Right atrium auricular region (tissue), 2 donors: ENCODE measurements at regions not wholly inside any gene's neighbourhood (a gene's known extent, or its start where the extent isn't known, plus 50 kb on each side); places are given as distances from the start of the nearest gene placed in this dataset.

Source experiments
- DNase-seq: peaks from one replicate; pipeline ENCODE4 v3.0.0-alpha.2; 2019; ENCODE audit warnings: low spot score
- H3K27ac ChIP-seq, 2 donors: fragments of 200-600 bp; sonication (generic); 1 replicate in 1 of 2; 2 replicates in 1 of 2; pipeline ENCODE4 v1.5.1; 2016 to 2019
- H3K27me3 ChIP-seq, 2 donors: fragments of 200-600 bp; sonication (generic); one replicate each; pipeline versions ENCODE4 v1.5.1 to v1.6.0; 2017 to 2019
- H3K36me3 ChIP-seq: fragments of 200-600 bp; sonication (generic); one replicate; pipeline ENCODE4 v1.5.1; 2016
- H3K4me1 ChIP-seq, 2 donors: fragments of 200-600 bp; sonication (generic); one replicate each; pipeline versions ENCODE4 v1.5.1 to v1.6.0; 2017 to 2019
- H3K4me3 ChIP-seq, 2 donors: fragments of 200-600 bp; sonication (generic); 1 replicate in 1 of 2; 2 replicates in 1 of 2; pipeline ENCODE4 v1.5.1; 2017 to 2019; ENCODE audit warnings: mild to moderate bottlenecking in 1 of 2, moderate library complexity in 1 of 2
- H3K9me3 ChIP-seq, 2 donors: fragments of 200-600 bp; sonication (generic); one replicate each; pipeline ENCODE4 v1.5.1; 2019
- TF ChIP-seq, protein P1 (sequence below), 2 donors: fragments of 200-600 bp; sonication (generic); IDR thresholded peaks; one replicate each; pipeline ENCODE4 v1.5.1; 2019; ENCODE audit warnings: antibody characterized with exemption in 2 of 2

DNA sequence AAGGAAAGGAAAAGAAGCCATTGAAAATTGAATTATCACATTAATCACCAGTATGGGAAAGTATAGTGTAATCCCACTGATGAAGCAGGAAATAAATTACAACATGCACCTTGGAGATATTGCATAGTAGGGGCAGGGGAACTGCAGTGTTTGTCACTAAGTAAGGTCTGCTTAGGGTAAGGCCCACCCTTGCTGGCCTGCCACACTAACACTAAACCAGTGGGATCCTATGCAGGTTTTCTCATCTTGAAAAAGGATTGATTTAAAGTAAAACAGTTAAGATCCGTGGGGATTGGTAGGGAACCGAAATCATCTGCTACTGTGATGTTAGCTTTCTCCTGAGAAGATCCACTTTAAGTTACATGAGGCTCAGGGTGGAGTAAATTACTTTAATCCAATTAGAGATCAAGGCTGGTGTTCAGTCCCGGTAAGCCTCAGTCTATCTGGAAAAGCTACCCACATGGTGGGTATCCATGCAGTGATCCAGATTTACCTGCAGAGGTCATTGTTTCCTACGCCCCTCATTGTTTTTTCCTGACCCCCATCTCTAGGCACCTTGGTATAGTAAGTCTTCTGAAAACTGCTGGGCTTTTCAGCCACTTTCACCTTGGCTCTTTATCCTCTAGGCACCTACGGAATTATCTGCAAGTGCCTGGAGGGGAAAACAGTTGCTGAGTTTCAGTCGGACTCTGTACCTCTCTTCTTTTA, 1014.9 kb upstream of the ATXN8OS start:
- Histone ChIP-seq H3K4me3 (no peak overlapping the region), H3K4me1 (no peaks in the 10 kb centered on the region), H3K27me3 (no peaks in the 10 kb centered on the region), H3K36me3 (no peaks in the 10 kb centered on the region), H3K27ac (no peak overlapping the region), H3K9me3 (no peaks in the 10 kb centered on the region)
- TF ChIP-seq, protein P1, sequence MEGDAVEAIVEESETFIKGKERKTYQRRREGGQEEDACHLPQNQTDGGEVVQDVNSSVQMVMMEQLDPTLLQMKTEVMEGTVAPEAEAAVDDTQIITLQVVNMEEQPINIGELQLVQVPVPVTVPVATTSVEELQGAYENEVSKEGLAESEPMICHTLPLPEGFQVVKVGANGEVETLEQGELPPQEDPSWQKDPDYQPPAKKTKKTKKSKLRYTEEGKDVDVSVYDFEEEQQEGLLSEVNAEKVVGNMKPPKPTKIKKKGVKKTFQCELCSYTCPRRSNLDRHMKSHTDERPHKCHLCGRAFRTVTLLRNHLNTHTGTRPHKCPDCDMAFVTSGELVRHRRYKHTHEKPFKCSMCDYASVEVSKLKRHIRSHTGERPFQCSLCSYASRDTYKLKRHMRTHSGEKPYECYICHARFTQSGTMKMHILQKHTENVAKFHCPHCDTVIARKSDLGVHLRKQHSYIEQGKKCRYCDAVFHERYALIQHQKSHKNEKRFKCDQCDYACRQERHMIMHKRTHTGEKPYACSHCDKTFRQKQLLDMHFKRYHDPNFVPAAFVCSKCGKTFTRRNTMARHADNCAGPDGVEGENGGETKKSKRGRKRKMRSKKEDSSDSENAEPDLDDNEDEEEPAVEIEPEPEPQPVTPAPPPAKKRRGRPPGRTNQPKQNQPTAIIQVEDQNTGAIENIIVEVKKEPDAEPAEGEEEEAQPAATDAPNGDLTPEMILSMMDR (IDR thresholded peaks at IDR 0.05): no peak
- no peak for DNase-seq

DNA sequence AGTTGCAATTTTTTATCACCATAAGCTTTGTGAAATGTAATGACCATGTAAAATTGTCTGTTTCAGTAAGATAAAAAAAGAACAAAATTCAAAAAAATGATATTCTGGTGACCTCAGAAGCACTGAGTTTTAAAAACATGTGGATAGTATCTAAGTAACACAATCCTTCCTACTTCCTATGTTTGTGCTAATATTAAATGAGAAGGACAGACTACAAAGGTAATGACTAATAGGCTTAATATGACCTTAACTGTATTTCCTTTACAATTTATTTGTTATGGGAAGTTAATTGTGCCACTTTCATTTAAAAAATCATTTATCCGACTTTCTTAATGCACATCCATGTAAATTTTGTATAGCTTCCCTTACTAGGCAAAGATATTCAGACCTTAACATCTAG, 1030.4 kb upstream of the ATXN8OS start:
- no peak overlapping the region for H3K27ac ChIP-seq
- TF ChIP-seq, protein P1 (IDR thresholded peaks at IDR 0.05): no peak

DNA sequence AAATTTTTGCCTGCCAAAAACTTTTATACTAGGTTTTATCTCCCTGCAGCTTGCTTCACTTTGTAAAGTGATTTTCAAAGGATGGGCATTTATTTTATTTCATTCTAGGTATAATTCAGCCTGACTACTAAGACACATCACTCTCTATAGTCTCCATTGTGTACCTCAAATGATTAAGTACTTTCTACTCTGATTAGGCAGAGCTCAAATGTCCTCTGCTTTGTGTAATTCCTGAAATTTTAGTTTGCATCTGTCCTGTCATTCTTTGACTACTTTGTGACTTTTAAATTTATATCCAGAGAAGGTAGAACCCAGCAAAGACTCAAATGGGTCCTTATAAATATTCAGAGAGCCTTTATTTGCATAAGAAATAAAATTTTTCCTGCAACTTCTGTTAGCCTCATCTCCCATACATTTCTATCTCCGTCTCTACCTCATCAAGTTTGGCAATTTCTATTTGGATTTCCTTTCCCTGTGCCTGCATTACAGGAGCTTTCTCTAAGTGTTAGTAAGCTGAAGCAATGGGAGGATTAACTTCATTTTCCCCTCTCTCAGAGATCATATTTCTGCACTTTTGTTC, 1038.0 kb upstream of the ATXN8OS start:
- H3K27me3 ChIP-seq: no peaks in the 10 kb centered on the region
- no peak overlapping the region for H3K4me3 ChIP-seq
- no peak overlapping the region for H3K27ac ChIP-seq
- H3K36me3 ChIP-seq: no peaks in the 10 kb centered on the region
- no peaks in the 10 kb centered on the region for H3K4me1 ChIP-seq
- DNase-seq: no peak
- no peaks in the 10 kb centered on the region for H3K9me3 ChIP-seq
- TF ChIP-seq, protein P1 (IDR thresholded peaks at IDR 0.05): no peak

More for the DNA sequence above, 1030.4 kb upstream of the ATXN8OS start:
- Histone ChIP-seq H3K27me3 (no peaks in the 10 kb centered on the region), H3K9me3 (no peaks in the 10 kb centered on the region), H3K4me1 (no peaks in the 10 kb centered on the region), H3K4me3 (no peak overlapping the region), H3K36me3 (no peaks in the 10 kb centered on the region)
- no peak for DNase-seq

DNA sequence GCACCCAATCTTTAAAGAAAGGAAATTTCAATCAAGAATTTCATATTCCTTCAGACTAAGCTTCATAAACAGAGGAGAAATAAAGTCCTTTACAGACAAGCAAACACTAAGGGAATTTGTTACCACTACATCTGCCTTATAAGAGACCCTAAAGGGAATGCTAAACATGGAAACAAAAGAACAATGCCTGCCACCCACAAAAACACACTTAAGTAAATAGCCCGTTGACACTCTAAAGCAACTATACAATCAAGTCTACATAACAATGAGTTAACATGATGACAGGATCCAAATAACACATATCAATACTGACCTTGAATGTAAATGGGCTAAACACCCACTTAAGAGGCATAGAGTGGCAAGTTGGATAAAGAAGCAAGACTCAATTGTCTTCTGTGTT, 1056.9 kb upstream of the ATXN8OS start:
- Histone ChIP-seq H3K36me3 (no peaks in the 10 kb centered on the region), H3K4me1 (no peaks in the 10 kb centered on the region), H3K27ac (no peak overlapping the region), H3K9me3 (peaks cover 0 to 13% of the 10 kb centered on the region in 2 donors), H3K27me3 (no peaks in the 10 kb centered on the region), H3K4me3 (no peak overlapping the region)
- TF ChIP-seq, protein P1 (IDR thresholded peaks at IDR 0.05): no peak
- DNase-seq: no peak

- H3K4me1 ChIP-seq: no peaks in the 10 kb centered on the region
- H3K4me3 ChIP-seq: no peak overlapping the region
- H3K36me3 ChIP-seq: no peaks in the 10 kb centered on the region
- H3K9me3 ChIP-seq: no peaks in the 10 kb centered on the region
- no peaks in the 10 kb centered on the region for H3K27me3 ChIP-seq
- no peak overlapping the region for H3K27ac ChIP-seq
- no peak for DNase-seq
- TF ChIP-seq, protein P1 (IDR thresholded peaks at IDR 0.05): no peak
Observed at GRCh38 chr13:69044629-69045028, 1063.0 kb upstream of the ATXN8OS start.
